Neuronal stem cell (in vitro differentiated cells): ENCODE measurements at regions not wholly inside any gene's neighbourhood (a gene's known extent, or its start where the extent isn't known, plus 50 kb on each side); places are given as distances from the start of the nearest gene placed in this dataset.
"Not testable (repeated sequence)": the region's sequence is repeated elsewhere in the genome, so short reads cannot be mapped to it uniquely, and the experiment has no call there.

Source experiments
- DNase-seq: peaks from one replicate; pipeline ENCODE4 v3.0.0-alpha.2; 2013; ENCODE audit warnings: low spot score
- H2AFZ ChIP-seq: one replicate; pipeline ENCODE4 v1.6.1; 2013; ENCODE audit warnings: mild to moderate bottlenecking, low read length, inconsistent platforms
- H2AK5ac ChIP-seq: 2 replicates; pipeline ENCODE4 v1.6.1; 2013; ENCODE audit warnings: low read depth, mild to moderate bottlenecking, inconsistent platforms, low read length, moderate library complexity, mixed read lengths
- H2BK120ac ChIP-seq: 2 replicates; pipeline ENCODE4 v1.6.1; 2013; ENCODE audit warnings: low read depth, mild to moderate bottlenecking, inconsistent platforms, low read length, moderate library complexity, mixed read lengths
- H2BK12ac ChIP-seq: one replicate; pipeline ENCODE4 v1.6.1; 2013; ENCODE audit warnings: low read length, inconsistent platforms
- H2BK15ac ChIP-seq: 2 replicates; pipeline ENCODE4 v1.6.1; 2013; ENCODE audit warnings: mild to moderate bottlenecking, low read length, inconsistent platforms, mixed read lengths
- H2BK5ac ChIP-seq: one replicate; pipeline ENCODE4 v1.6.1; 2013; ENCODE audit warnings: inconsistent platforms, mild to moderate bottlenecking, low read length, moderate library complexity
- H3K14ac ChIP-seq: one replicate; pipeline ENCODE4 v1.6.1; 2013; ENCODE audit warnings: low read length, inconsistent platforms
- H3K18ac ChIP-seq: 2 replicates; pipeline ENCODE4 v1.6.1; 2013; ENCODE audit warnings: low read length, inconsistent platforms
- H3K23ac ChIP-seq: 2 replicates; pipeline ENCODE4 v1.6.1; 2013; ENCODE audit warnings: low read depth, mild to moderate bottlenecking, mixed read lengths, low read length, inconsistent platforms; ENCODE audit not compliant: poor library complexity
- H3K27ac ChIP-seq: replicated peaks from 3 replicates; pipeline ENCODE4 v1.5.1; 2013; ENCODE audit warnings: low read length, inconsistent platforms
- H3K27me3 ChIP-seq, 3 experiments: 2 replicates each; pipeline ENCODE4 v1.6.1; 2013; ENCODE audit warnings: low read length in 3 of 3, mild to moderate bottlenecking in 2 of 3, inconsistent platforms in 1 of 3, low read depth in 1 of 3, mixed read lengths in 1 of 3, moderate library complexity in 1 of 3; ENCODE audit not compliant: control insufficient read depth in 3 of 3, insufficient read depth in 3 of 3
- H3K36me3 ChIP-seq, 2 donors: replicated peaks in 1 of 2; 2 replicates each; pipeline ENCODE4 v1.6.1; 2013; ENCODE audit warnings: low read length in 2 of 2; ENCODE audit not compliant: control insufficient read depth in 2 of 2, insufficient read depth in 2 of 2
- H3K4ac ChIP-seq: 2 replicates; pipeline ENCODE4 v1.6.1; 2013; ENCODE audit warnings: inconsistent platforms, mild to moderate bottlenecking, low read length, moderate library complexity
- H3K4me1 ChIP-seq, 2 donors: 1 replicate in 1 of 2; 2 replicates in 1 of 2; pipeline ENCODE4 v1.6.1; 2013; ENCODE audit warnings: low read length in 2 of 2, low read depth in 1 of 2; ENCODE audit not compliant: control insufficient read depth in 2 of 2, insufficient read depth in 1 of 2
- H3K4me2 ChIP-seq: one replicate; pipeline ENCODE4 v1.6.1; 2013; ENCODE audit warnings: mild to moderate bottlenecking, low read length, inconsistent platforms; ENCODE audit not compliant: insufficient read depth, poor library complexity, severe bottlenecking
- H3K4me3 ChIP-seq, 2 donors: 2 replicates each; pipeline ENCODE4 v1.5.1; 2013; ENCODE audit warnings: low read length in 2 of 2, mild to moderate bottlenecking in 2 of 2, inconsistent platforms in 1 of 2, moderate library complexity in 1 of 2
- H3K79me1 ChIP-seq: one replicate; pipeline ENCODE4 v1.6.1; 2013; ENCODE audit warnings: low read depth, mild to moderate bottlenecking, inconsistent platforms, low read length, moderate library complexity
- H3K9ac ChIP-seq: one replicate; pipeline ENCODE4 v1.6.1; 2013; ENCODE audit warnings: mild to moderate bottlenecking, low read depth, low read length, inconsistent platforms; ENCODE audit not compliant: poor library complexity
- H3K9me3 ChIP-seq, 2 donors: replicated peaks in 1 of 2; 2 replicates each; pipeline versions ENCODE3 to v1.6.1; 2013; ENCODE audit warnings: low read length in 2 of 2, mild to moderate bottlenecking in 2 of 2, inconsistent platforms in 1 of 2, low read depth in 1 of 2, mixed read lengths in 1 of 2, moderate library complexity in 1 of 2; ENCODE audit not compliant: control insufficient read depth in 2 of 2, insufficient read depth in 1 of 2
- H4K8ac ChIP-seq: one replicate; pipeline ENCODE4 v1.6.1; 2013; ENCODE audit warnings: low read depth, mild to moderate bottlenecking, inconsistent platforms, low read length, moderate library complexity
- H4K91ac ChIP-seq: one replicate; pipeline ENCODE4 v1.6.1; 2013; ENCODE audit warnings: low read length, low read depth, mild to moderate bottlenecking, inconsistent platforms; ENCODE audit not compliant: poor library complexity
- WGBS, 2 donors: extraction: QIAGEN DNeasy Blood & Tissue Kit; methylation state at CpG; one replicate each; pipeline ENCODE4 v1.1.7; 2013; ENCODE audit warnings: missing lambda C conversion rate in 2 of 2, mixed read lengths in 1 of 2; ENCODE audit not compliant: insufficient read length in 2 of 2, insufficient replicate concordance in 1 of 2; ENCODE audit errors: extremely low coverage in 2 of 2; 5-methylcytosine and 5-hydroxymethylcytosine counted together

DNA sequence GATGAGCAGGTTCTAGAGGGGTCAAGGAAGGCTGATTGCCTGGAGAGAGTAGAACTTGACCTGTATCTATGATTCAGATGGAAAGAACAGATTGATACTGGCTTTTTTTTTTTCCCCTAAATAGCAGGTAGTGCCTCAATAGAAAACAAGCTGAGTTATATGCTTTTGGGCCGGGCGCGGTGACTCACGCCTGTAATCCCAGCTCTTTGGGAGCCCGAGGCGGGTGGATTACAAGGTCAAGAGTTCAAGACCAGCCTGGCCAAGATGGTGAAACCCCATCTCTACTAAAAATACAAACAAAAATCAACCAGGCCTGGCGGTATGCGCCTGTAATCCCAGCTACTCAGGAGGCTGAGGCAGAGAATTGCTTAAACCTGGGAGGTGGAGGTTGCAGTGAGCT is 186.1 kb downstream of the CEP135 start:
- not testable (repeated sequence) for H2BK12ac ChIP-seq, H4K8ac ChIP-seq, H2BK5ac ChIP-seq, H2AK5ac ChIP-seq, H3K36me3 ChIP-seq, H3K4ac ChIP-seq, H3K9ac ChIP-seq, H3K4me1 ChIP-seq, H3K27ac ChIP-seq, H3K79me1 ChIP-seq, H3K4me2 ChIP-seq, H3K4me3 ChIP-seq, H3K27me3 ChIP-seq, H2AFZ ChIP-seq, DNase-seq, H3K23ac ChIP-seq, H4K91ac ChIP-seq, H3K18ac ChIP-seq, H3K9me3 ChIP-seq, H3K14ac ChIP-seq, H2BK120ac ChIP-seq, H2BK15ac ChIP-seq
- no CpG with 5 or more reads among the region's 8 CpGs for WGBS, 2 donors

DNA sequence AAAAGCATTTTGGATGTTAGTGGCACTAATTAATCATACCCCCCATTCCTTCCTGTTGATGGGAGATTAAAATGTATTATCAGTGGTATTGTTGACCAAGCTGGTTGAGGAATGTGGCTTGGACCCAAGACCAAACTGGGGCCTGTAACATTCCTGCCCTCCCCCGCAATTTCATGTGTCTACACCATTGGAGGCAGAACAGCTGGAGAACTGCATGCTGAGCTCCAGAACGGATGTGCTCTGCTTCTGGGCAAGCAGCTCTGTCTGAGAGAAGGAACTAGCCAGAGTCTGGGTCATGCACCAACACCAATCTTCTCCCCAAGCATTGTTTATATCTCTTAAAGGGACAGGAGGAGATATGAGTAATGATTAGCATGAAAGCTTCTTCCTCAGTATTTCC is 185.5 kb downstream of the CEP135 start:
- Histone ChIP-seq H3K4me2 (no peak overlapping the region), H3K27me3 (no peaks in the 10 kb centered on the region), H4K91ac (no peak overlapping the region), H4K8ac (no peak overlapping the region), H3K9ac (no peak overlapping the region), H2BK15ac (no peak overlapping the region), H3K9me3 (no peaks in the 10 kb centered on the region), H3K4ac (no peak overlapping the region), H2AK5ac (no peak overlapping the region), H2AFZ (no peak overlapping the region), H2BK12ac (no peak overlapping the region), H2BK5ac (no peak overlapping the region), H3K4me1 (peaks cover 0 to 3% of the 10 kb centered on the region in 2 donors), H3K23ac (no peak overlapping the region), H3K4me3 (no peak overlapping the region), H3K36me3 (no peaks in the 10 kb centered on the region), H3K27ac (no peak overlapping the region), H2BK120ac (no peak overlapping the region), H3K18ac (no peak overlapping the region), H3K79me1 (peaks cover 3% of the 10 kb centered on the region), H3K14ac (no peak overlapping the region)
- no peak for DNase-seq
- no CpG with 5 or more reads among the region's 2 CpGs for WGBS, 2 donors

DNA sequence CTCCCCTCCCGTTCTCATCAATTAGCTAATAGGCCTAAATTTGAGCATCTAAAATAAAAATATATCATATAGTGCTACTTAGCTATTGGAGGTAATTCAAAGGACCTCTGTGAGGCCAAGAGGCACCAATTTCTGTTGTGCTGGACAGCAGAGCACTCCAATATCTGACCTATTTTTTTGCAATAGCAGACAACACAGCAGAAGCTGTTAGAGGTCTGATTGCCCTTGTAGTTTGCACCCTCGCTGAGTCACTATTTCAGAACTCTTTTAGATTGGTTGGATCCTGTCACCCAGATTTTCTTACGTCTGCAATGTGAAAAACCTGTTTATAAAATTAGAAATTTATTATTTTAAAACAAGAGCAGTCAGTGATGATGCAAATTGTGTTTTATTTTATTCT is 184.1 kb downstream of the CEP135 start:
- Histone ChIP-seq H3K79me1 (peaks cover 3% of the 10 kb centered on the region), H3K36me3 (no peaks in the 10 kb centered on the region), H2BK12ac (no peak overlapping the region), H3K14ac (no peak overlapping the region), H3K18ac (no peak overlapping the region), H3K4me1 (peaks cover 4 to 5% of the 10 kb centered on the region in 2 donors), H2AFZ (no peak overlapping the region), H3K23ac (no peak overlapping the region), H2BK15ac (no peak overlapping the region), H3K4me2 (no peak overlapping the region), H2BK5ac (no peak overlapping the region), H3K9ac (no peak overlapping the region), H3K27ac (no peak overlapping the region), H3K4me3 (no peak overlapping the region), H4K91ac (no peak overlapping the region), H3K4ac (no peak overlapping the region), H3K9me3 (no peaks in the 10 kb centered on the region), H4K8ac (no peak overlapping the region), H2BK120ac (no peak overlapping the region), H2AK5ac (no peak overlapping the region), H3K27me3 (no peaks in the 10 kb centered on the region)
- DNase-seq: no peak
- WGBS, 2 donors: no CpG with 5 or more reads among the region's 3 CpGs

GRCh38 chr4:56132188-56132587 is 183.4 kb downstream of the CEP135 start:
- not testable (repeated sequence) for H3K79me1 ChIP-seq, H4K91ac ChIP-seq, H3K27me3 ChIP-seq, H2BK120ac ChIP-seq, H3K4ac ChIP-seq, H4K8ac ChIP-seq, H2AFZ ChIP-seq, H3K27ac ChIP-seq, H3K4me3 ChIP-seq, H3K14ac ChIP-seq, H2BK15ac ChIP-seq, H2BK12ac ChIP-seq, H3K9ac ChIP-seq, DNase-seq, H3K36me3 ChIP-seq, H3K23ac ChIP-seq, H3K9me3 ChIP-seq, H2AK5ac ChIP-seq, H3K18ac ChIP-seq, H2BK5ac ChIP-seq, H3K4me2 ChIP-seq, H3K4me1 ChIP-seq
- WGBS, 2 donors: no CpG with 5 or more reads among the region's 5 CpGs
